Endothelial cell of umbilical vein (primary cell): ENCODE measurements at regions not wholly inside any gene's neighbourhood (a gene's known extent, or its start where the extent isn't known, plus 50 kb on each side); places are given as distances from the start of the nearest gene placed in this dataset.

Experiments used
- BruUV-seq: library from RNA; stranded (reverse); fragments of 400-500 nt; replicated peaks from 2 replicates; lab custom pipeline; 2021; lab: Mats Ljungman, UMichigan
- CTCF ChIA-PET: fragments of 300-600, 350-600 bp; sonication (Branson Sonifier 250); formaldehyde crosslinking; loops from one replicate; lab custom pipeline; 2021; ENCODE audit warnings: antibody characterized with exemption, inconsistent platforms; lab: Charles Lee
- POLR2A ChIA-PET: fragments of 300-600, 350-600 bp; sonication (Branson Sonifier 250); formaldehyde crosslinking; loops from one replicate; lab custom pipeline; 2021; ENCODE audit warnings: antibody characterized with exemption, inconsistent platforms; lab: Charles Lee
- DNase-seq: peaks from one replicate; pipeline ENCODE4 v3.0.0-alpha.2; 2011; ENCODE audit warnings: low read depth, low spot score
- FAIRE-seq: peaks from 2 replicates; lab custom pipeline; 2011; peaks lifted over from hg19 to GRCh38; lab: Jason Lieb, UNC
- H2AFZ ChIP-seq: 2 replicates; pipeline ENCODE4 v1.6.0; 2012; ENCODE audit warnings: low read depth, low read length, control low read depth, inconsistent platforms
- H3K27ac ChIP-seq: 2 replicates; pipeline ENCODE4 v1.5.1; 2011; ENCODE audit warnings: low read depth, mild to moderate bottlenecking, control low read depth, low read length, moderate library complexity; ENCODE audit not compliant: insufficient read depth
- H3K27me3 ChIP-seq, 2 experiments: 2 replicates each; pipeline versions ENCODE4 v1.6.0 to v1.6.1; 2011; ENCODE audit warnings: low read length in 2 of 2, mixed read lengths in 1 of 2; ENCODE audit not compliant: control insufficient read depth in 2 of 2, insufficient read depth in 2 of 2
- H3K36me3 ChIP-seq, 2 experiments: 2 replicates in 1 of 2; 3 replicates in 1 of 2; pipeline ENCODE4 v1.5.1; 2011; ENCODE audit warnings: low read length in 2 of 2, mild to moderate bottlenecking in 1 of 2, moderate library complexity in 1 of 2; ENCODE audit not compliant: control insufficient read depth in 2 of 2, insufficient read depth in 2 of 2; ENCODE audit errors: extremely low read depth in 1 of 2
- H3K4me1 ChIP-seq: 3 replicates; pipeline ENCODE4 v1.5.1; 2011; ENCODE audit warnings: mild to moderate bottlenecking, low read length; ENCODE audit not compliant: control insufficient read depth, insufficient read depth; ENCODE audit errors: extremely low read depth
- H3K4me2 ChIP-seq: 2 replicates; pipeline ENCODE4 v1.6.1; 2011; ENCODE audit warnings: low read length, control low read depth, mixed read lengths; ENCODE audit not compliant: insufficient read depth
- H3K4me3 ChIP-seq, 3 experiments: fragments of 200-600 bp in 1 of 3; sonication (generic), shearing (Covaris generic) in 1 of 3; replicated peaks in 1 of 3; 2 replicates each; pipeline ENCODE4 v1.5.1; 2011 to 2016; ENCODE audit warnings: control low read depth in 3 of 3, low read length in 3 of 3, mild to moderate bottlenecking in 2 of 3, inconsistent platforms in 1 of 3, low read depth in 1 of 3, moderate library complexity in 1 of 3; ENCODE audit not compliant: insufficient read depth in 1 of 3
- H3K79me2 ChIP-seq: 2 replicates; pipeline ENCODE4 v1.6.0; 2012; ENCODE audit warnings: low read length, inconsistent platforms; ENCODE audit not compliant: control insufficient read depth, insufficient read depth
- H3K9ac ChIP-seq: replicated peaks from 2 replicates; pipeline ENCODE3; 2011; ENCODE audit warnings: low read length, control low read depth; ENCODE audit not compliant: insufficient read depth; ENCODE audit errors: extremely low read depth
- H3K9me1 ChIP-seq: replicated peaks from 3 replicates; pipeline ENCODE4 v1.6.0; 2011; ENCODE audit warnings: mild to moderate bottlenecking, low read length; ENCODE audit not compliant: control insufficient read depth, insufficient read depth; ENCODE audit errors: extremely low read depth
- H3K9me3 ChIP-seq: replicated peaks from 2 replicates; pipeline ENCODE4 v1.5.1; 2012; ENCODE audit warnings: low read length, inconsistent platforms; ENCODE audit not compliant: control insufficient read depth, insufficient read depth
- H4K20me1 ChIP-seq: replicated peaks from 2 replicates; pipeline ENCODE3; 2011; ENCODE audit warnings: mild to moderate bottlenecking, low read length; ENCODE audit not compliant: control insufficient read depth, insufficient read depth; ENCODE audit errors: extremely low read depth
- EZH2 ChIP-seq: IDR thresholded peaks from 2 replicates; pipeline ENCODE4 v1.6.1; 2012; ENCODE audit warnings: borderline replicate concordance, low read depth, mild to moderate bottlenecking, moderate library complexity, low read length, inconsistent platforms; ENCODE audit not compliant: severe bottlenecking
- FOS ChIP-seq: IDR thresholded peaks from 2 replicates; pipeline ENCODE4 v1.6.1; 2011; ENCODE audit warnings: mild to moderate bottlenecking, low read length, moderate library complexity, borderline replicate concordance; ENCODE audit not compliant: insufficient read depth
- GATA2 ChIP-seq: IDR thresholded peaks from 2 replicates; pipeline ENCODE4 v1.7.0; 2011; ENCODE audit warnings: low read depth, mild to moderate bottlenecking, moderate library complexity, mixed read lengths, low read length; ENCODE audit not compliant: insufficient read length, insufficient read depth
- JUN ChIP-seq: IDR thresholded peaks from 2 replicates; pipeline ENCODE4 v1.6.1; 2011; ENCODE audit warnings: borderline replicate concordance, low read depth; ENCODE audit not compliant: insufficient read length, insufficient read depth
- MYC ChIP-seq: IDR thresholded peaks from one replicate; pipeline ENCODE4 v1.6.1; 2011; ENCODE audit warnings: mild to moderate bottlenecking, low read depth, low read length
- POLR2A ChIP-seq: IDR thresholded peaks from 2 replicates; pipeline ENCODE4 v1.6.1; 2012; ENCODE audit warnings: low read depth, mild to moderate bottlenecking, control low read depth, low read length
- POLR2AphosphoS5 ChIP-seq: IDR thresholded peaks from 2 replicates; pipeline ENCODE4 v1.6.1; 2012; ENCODE audit warnings: low read depth, mild to moderate bottlenecking, control low read depth, low read length, moderate library complexity; ENCODE audit not compliant: insufficient read depth
- dilution Hi-C: fragments of 300-500 bp; cut with MboI; formaldehyde crosslinking; loops from one replicate; pipeline ENCODE4 v1.15.0; 2019; ENCODE audit warnings: low sequenced_read_pairs; ENCODE audit not compliant: extremely low pct_ligation_motif_present
- intact Hi-C: fragments of 100-400 bp; cut with micrococcal nuclease; formaldehyde crosslinking; loops from one replicate; pipeline ENCODE4 v1.10.0; 2022
- TF ChIP-seq, protein P1 (sequence below), 2 donors: IDR thresholded peaks; 1 replicate in 1 of 2; 2 replicates in 1 of 2; pipeline ENCODE4 v1.5.1; 2011; ENCODE audit warnings: low read length in 2 of 2, mild to moderate bottlenecking in 2 of 2, moderate library complexity in 2 of 2, control low read depth in 1 of 2, inconsistent platforms in 1 of 2, low read depth in 1 of 2; ENCODE audit not compliant: insufficient read depth in 1 of 2; ENCODE audit errors: extremely low read depth in 1 of 2
- TF ChIP-seq, protein P2 (sequence below): IDR thresholded peaks from 2 replicates; pipeline ENCODE4 v1.6.1; 2011; ENCODE audit not compliant: insufficient read depth, insufficient read length

DNA sequence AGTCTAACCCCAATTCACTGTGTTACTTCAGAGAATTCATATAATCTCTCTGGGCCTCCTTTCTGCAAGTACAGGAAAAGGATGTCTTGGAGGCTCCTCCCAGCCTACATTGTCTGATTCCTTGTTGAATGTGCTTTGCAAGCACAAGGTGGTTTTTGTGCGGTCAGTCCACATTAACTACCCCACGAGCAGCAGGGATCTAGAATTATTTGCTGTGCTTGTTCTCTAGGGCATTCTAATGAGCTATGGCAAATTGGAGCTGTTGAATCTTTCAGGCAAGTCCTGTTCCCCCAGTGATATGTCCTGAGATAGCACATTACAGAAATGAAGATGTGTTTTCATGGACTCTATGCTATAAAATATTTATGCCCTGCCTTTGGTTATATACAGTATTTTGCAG is 349.4 kb downstream of the SLC4A3 start:
- H3K27ac ChIP-seq = no peak overlapping the region
- intact Hi-C loops = no loop called here
- dilution Hi-C loops = no loop called here
- TF ChIP-seq POLR2AphosphoS5 = no peak
- no peak for TF ChIP-seq POLR2A
- TF ChIP-seq, protein P1, sequence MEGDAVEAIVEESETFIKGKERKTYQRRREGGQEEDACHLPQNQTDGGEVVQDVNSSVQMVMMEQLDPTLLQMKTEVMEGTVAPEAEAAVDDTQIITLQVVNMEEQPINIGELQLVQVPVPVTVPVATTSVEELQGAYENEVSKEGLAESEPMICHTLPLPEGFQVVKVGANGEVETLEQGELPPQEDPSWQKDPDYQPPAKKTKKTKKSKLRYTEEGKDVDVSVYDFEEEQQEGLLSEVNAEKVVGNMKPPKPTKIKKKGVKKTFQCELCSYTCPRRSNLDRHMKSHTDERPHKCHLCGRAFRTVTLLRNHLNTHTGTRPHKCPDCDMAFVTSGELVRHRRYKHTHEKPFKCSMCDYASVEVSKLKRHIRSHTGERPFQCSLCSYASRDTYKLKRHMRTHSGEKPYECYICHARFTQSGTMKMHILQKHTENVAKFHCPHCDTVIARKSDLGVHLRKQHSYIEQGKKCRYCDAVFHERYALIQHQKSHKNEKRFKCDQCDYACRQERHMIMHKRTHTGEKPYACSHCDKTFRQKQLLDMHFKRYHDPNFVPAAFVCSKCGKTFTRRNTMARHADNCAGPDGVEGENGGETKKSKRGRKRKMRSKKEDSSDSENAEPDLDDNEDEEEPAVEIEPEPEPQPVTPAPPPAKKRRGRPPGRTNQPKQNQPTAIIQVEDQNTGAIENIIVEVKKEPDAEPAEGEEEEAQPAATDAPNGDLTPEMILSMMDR (IDR thresholded peaks at IDR 0.05; ENCODE audit: extremely low read depth in 1 of 2, insufficient read depth in 1 of 2, low read depth in 1 of 2, low read length in 2 of 2) = no peak
- no peak for TF ChIP-seq JUN
- no peak for TF ChIP-seq MYC
- TF ChIP-seq GATA2 = no peak
- TF ChIP-seq, protein P2, sequence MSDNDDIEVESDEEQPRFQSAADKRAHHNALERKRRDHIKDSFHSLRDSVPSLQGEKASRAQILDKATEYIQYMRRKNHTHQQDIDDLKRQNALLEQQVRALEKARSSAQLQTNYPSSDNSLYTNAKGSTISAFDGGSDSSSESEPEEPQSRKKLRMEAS = no peak
- TF ChIP-seq EZH2 = no peak
- no peak for TF ChIP-seq FOS
- no peaks in the 10 kb centered on the region for H3K79me2 ChIP-seq
- H2AFZ ChIP-seq = no peak overlapping the region
- DNase-seq = no peak
- no TSS peak for BruUV-seq
- H3K36me3 ChIP-seq = no peaks in the 10 kb centered on the region
- no peak for FAIRE-seq
- CTCF ChIA-PET = no interaction called here
- no peak overlapping the region for H3K4me3 ChIP-seq
- H3K9me3 ChIP-seq = peaks cover 2% of the 10 kb centered on the region
- POLR2A ChIA-PET = no interaction called here
- H3K9me1 ChIP-seq = no peaks in the 10 kb centered on the region
- H3K27me3 ChIP-seq = no peaks in the 10 kb centered on the region
- no peaks in the 10 kb centered on the region for H3K4me1 ChIP-seq
- no peak overlapping the region for H3K4me2 ChIP-seq
- no peak overlapping the region for H3K9ac ChIP-seq
- no peaks in the 10 kb centered on the region for H4K20me1 ChIP-seq
